ENCODE measurements at regions not wholly inside any gene's neighbourhood (a gene's known extent, or its start where the extent isn't known, plus 50 kb on each side); places are given as distances from the start of the nearest gene placed in this dataset.
"Not testable (repeated sequence)": the region's sequence is repeated elsewhere in the genome, so short reads cannot be mapped to it uniquely, and the experiment has no call there.

DNA sequence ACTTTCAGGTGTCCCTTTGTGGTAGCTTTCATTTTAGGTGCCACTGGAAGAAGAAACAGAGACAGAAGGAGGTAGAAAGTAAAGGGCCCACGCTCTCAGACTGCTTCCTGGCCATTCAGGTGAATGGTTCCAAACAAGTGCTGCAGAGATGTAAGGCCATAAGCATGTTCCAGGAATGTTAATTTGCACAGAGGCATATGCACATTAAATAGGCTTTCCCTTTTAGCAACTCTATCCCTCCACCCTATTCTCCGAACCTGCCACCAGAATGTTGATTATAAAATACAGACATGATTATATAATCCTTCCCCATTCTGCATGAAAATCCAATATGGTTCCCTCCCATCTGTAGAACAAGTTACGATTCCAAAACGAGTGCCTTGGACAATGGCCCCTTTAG lies 297.2 kb downstream of the C6orf118 start:
- FAIRE-seq = no peak
- no peak for DNase-seq (ENCODE audit: low spot score)

DNA sequence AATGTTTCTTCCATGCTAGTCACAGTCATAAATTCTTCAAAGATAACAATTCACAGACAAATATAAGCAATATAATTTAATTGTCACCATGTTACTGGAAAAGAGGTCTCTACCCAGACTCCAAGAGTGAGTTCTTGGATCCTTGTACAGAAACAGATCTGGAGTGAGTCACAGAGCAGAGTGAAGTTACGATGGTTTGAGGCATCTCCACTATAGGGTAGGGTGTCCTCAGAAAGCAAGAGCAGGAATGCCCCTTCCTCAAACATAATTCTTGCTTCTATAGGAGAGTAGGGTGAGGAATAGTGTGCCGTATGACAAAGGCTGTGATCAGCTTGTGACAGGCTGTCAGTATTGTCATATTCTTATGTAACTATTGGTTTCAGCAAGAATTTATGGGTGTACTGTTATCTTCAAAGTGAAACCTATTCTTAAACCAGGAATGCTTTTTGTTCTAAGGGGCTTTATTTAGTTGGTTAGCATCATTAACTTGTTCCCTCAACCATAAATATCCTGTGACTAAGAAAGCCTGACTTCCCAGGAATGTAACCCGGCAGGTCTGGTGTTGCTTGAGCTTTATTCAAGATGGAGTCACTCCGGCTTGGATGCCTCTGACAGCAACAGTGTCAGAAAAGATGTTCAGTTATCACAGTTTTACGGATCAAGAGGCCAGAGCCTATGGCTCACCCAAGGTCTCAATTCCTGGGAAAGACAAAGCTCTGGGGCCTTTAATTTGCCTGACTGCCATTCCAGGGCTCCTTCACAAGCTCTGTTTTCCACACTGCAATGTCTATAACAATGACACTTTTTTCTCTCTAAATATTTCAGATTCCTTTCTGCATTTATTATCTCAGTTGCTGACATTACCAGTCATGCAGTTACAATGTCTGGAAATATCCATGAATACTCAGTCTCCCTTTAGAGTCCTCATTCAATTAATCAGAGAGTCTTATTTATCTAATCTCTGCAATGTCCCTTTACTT lies 298.6 kb downstream of the C6orf118 start:
- peak; percentile 72 for DNase-seq (ENCODE audit: low spot score)
- FAIRE-seq = peak; percentile 30

- DNase-seq (ENCODE audit: low spot score) (no peak), FAIRE-seq (no peak)
Measured at GRCh38 chr6:165008971-165009370, 300.4 kb downstream of the C6orf118 start.

DNA sequence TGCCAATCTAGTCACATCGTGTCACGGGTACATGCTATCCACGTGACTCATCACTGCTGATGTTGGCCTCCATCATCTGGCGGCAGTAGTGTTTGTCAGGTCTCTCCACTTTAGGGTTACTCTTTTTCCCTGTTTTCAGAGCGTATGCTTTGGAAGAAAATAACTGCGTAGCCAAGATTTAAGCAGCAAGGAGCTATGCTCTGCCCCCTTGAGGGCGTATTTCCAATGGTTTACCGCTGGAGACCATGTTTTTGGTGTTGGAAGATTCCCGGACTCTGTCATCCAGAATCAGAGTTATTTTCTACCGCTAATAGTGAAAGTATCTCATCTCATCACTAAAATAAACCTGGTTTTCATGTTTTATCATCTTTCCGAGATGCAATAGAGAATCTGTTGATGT lies 306.5 kb downstream of the C6orf118 start:
- FAIRE-seq = no peak
- DNase-seq (ENCODE audit: low spot score) = no peak

- DNase-seq (ENCODE audit: low spot score) (no peak), FAIRE-seq (no peak)
Measured at GRCh38 chr6:165002358-165002757, 307.0 kb downstream of the C6orf118 start.

GRCh38 chr6:165001502-165002157 lies 307.8 kb downstream of the C6orf118 start:
- FAIRE-seq = no peak
- DNase-seq (ENCODE audit: low spot score) = no peak

GRCh38 chr6:164998297-164998696 lies 311.1 kb downstream of the C6orf118 start:
- FAIRE-seq (no peak), DNase-seq (ENCODE audit: low spot score) (no peak)

DNA sequence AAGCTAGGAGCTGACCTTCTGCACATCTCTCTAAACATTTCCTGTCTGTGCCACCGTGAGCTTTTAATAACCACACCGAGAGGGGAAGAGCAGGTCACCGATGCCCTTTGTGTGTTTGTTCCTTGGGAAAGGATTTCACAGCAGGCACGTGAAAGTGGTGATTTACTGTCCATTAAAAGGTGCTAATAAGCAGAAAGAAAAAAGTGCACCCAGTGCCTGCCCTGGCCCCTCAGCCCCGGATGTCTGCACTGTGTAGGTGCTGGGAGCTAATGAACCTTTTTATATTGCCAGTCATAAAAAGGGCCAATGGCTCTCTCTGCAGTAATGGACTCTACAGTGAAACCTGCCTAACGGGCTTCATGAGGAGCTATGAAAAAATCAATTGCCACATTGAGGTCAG lies 312.6 kb downstream of the C6orf118 start:
- FAIRE-seq (no peak), DNase-seq (ENCODE audit: low spot score) (no peak)

DNA sequence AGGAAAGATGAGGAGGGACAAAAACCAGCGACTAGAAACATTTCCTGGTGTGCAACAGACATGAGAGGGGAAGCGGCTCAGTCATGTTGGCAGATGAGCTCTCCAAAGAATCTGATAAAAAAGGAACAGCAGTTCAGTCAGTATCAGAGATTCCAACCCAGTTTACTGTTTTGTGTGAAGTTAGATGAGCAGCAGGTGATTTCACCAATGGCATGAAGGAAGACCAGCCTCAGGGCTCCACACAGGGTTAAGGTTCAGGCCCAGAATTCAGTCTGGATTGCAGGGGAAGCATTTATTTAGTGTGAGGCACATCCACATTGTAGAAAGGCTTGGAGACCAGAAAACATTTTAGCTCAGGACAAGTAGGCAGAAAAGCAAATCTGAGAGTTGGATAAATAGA lies 317.8 kb downstream of the C6orf118 start:
- FAIRE-seq = no peak

DNA sequence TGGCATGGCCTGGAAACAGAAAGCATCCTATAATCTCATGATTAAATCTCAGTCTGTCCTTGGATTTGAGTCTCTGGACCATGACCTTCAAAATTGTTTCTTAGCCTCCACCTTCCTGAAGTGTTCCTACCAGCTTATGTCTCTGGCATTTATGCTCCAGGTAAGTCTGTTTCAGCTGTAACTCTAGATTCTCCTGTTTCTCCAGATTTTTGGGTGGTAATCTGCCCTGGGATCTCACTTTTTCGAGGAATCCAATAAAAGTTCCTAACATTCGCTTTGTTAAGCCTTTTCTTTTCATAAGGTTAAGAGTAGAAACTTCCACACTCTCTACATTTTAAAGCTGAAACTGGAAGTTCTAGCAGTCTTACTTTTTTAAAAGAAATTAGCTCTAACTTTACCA lies 318.5 kb downstream of the C6orf118 start:
- DNase-seq (ENCODE audit: low spot score) = no peak
- FAIRE-seq = no peak

More for the DNA sequence above, 317.8 kb downstream of the C6orf118 start:
- DNase-seq (ENCODE audit: low spot score) = no peak

DNA sequence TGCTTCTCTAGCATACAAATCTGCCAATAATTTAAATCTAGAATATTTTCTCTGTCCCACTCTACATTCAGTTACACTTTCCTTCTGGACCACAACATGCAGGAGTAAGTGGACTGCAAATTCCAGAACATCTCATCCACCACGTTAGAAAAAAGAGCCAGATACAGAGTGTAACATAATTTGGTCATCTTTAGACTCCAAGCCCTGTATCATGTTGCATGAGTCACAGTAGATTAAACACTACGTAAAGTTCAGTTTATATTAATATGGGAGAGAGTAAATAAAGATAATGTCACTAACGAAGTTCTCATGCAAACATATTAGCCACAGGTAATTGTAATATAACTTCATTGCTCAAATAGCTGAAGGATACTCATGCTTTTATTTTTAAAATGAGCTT lies 327.0 kb downstream of the C6orf118 start:
- DNase-seq (ENCODE audit: low spot score) = no peak
- FAIRE-seq = no peak

GRCh38 chr6:164967102-164967501 lies 342.3 kb downstream of the C6orf118 start:
- FAIRE-seq = no peak
- DNase-seq (ENCODE audit: low spot score) = no peak

GRCh38 chr6:164962805-164963204 lies 346.6 kb downstream of the C6orf118 start:
- FAIRE-seq (no peak), DNase-seq (ENCODE audit: low spot score) (no peak)

DNA sequence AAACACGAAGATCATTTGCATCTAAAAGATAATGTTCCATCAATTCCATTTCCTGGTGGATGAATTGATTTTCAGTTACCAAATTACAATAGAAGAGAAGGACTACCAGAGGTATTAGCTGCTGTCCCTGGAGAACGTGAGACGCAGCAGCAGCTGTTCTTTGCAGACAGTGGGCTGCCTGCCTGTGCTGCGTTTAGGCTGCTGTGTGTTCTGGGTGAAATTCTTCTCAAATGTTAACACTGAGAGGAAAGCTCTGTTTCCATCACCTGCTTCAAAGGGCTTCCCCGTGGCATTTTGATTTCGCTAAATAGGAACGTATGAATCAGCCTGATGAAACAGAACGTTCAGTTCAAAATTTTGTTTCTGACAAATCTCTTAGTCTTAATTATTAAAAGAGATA lies 362.2 kb downstream of the C6orf118 start:
- FAIRE-seq (no peak), DNase-seq (ENCODE audit: low spot score) (no peak)

DNA sequence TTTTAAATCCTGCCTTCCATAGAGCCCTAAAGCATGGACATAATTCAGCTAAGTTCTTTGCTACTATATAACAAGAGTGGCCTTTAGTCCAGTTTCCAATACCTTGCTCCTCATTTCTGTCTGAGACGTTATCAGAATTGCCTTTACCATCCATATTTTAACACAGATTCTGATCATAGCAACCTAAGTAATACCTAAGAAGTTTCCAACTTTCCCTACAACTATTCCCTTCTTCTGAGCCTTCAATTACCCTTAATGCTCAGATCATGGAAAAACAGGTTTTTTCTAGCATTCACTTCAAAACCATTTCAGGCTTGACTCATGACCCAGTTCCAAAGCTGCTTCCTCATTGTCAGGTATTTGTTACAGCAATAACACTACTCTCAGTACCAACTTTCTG lies 367.1 kb downstream of the C6orf118 start:
- DNase-seq (ENCODE audit: low spot score) (no peak), FAIRE-seq (no peak)

- not testable (repeated sequence) for FAIRE-seq
Measured at GRCh38 chr6:164933238-164933794, 376.1 kb downstream of the C6orf118 start.

GRCh38 chr6:164929408-164929977 lies 379.9 kb downstream of the C6orf118 start:
- no peak for FAIRE-seq
- no peak for DNase-seq (ENCODE audit: low spot score)

More at GRCh38 chr6:164933238-164933794, 376.1 kb downstream of the C6orf118 start:
- DNase-seq (ENCODE audit: low spot score) = not testable (repeated sequence)

DNA sequence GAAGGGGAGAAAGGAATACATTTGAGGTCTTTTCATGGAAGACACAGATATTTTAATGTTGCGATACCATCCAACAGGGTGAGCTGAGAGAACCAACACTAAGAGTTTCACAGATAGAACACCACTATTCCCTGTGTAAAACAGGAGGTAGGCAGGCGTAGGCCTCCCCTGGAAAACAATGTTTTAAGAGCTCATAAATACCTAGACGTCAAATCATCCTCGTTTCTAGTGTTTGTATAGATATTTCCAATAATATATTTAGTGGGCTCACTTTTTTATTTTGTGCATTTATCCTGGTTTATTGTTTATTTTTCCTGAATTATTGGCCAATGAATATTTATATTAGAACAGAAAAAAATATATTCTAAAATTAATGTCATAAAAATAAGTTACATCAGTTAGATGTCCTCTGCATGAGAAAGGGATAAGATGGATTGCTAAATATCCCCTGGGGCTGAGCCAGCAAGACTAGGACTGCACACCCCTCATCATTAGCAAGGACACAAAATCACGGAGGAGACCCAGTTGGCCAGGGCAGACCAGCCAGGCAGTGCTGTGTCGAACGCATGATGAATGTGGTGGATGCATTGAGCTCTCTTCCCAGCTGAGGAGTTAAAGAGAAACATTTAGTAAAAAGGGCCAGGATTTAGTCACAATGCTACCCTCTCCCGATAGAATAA lies 380.5 kb downstream of the C6orf118 start:
- FAIRE-seq (no peak), DNase-seq (ENCODE audit: low spot score) (no peak)

GRCh38 chr6:164928057-164928727 lies 381.2 kb downstream of the C6orf118 start:
- no peak for FAIRE-seq
- no peak for DNase-seq (ENCODE audit: low spot score)

GRCh38 chr6:164927288-164928056 lies 381.9 kb downstream of the C6orf118 start:
- no peak for FAIRE-seq
- peak; percentile 9 for DNase-seq (ENCODE audit: low spot score)
